ENCODE measurements at regions not wholly inside any gene's neighbourhood (a gene's known extent, or its start where the extent isn't known, plus 50 kb on each side); places are given as distances from the start of the nearest gene placed in this dataset.

DNA sequence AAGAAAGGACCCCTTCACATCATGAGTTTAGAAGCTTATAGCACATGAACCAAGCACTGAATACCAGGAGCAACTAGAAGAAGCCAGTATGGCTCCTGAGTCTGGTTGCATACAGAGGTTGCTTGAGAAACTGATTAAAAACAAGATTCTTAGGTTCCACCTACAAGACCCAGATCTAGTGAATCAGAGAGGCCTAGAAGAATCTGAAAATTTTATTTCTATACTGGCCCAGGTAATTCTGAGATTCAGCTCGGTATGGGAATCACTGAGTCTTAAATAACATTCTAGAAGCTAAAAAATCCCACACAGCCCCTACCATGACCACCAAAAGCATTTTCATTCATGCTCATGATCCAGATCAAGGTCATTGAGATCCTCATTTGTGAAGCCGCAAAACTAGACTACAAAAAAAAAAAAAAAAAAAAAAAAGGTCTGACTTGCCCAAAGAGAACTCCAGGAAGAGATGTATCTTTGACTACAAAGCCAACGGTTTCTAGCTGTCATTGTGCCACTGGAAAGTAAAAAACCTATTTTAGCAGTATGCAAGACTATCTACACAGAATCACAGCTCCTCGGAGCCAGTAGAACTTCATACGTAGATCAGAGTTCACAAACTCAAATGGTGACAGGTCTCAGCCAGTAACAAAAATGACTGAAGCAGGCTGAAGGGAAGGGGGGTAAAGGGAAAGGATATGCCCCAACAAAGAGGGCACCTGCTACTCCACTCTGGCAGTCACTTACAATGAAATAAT is 168.4 kb upstream of the EGLN3 start:
- H3K36me3 ChIP-seq: no peaks in the 10 kb centered on the region
- H3K4me3 ChIP-seq (ENCODE audit: low read depth in 1 of 2, low read length in 1 of 2): no peak overlapping the region
- H3K27ac ChIP-seq: no peak overlapping the region
- H3K9me3 ChIP-seq: no peaks in the 10 kb centered on the region
- no peaks in the 10 kb centered on the region for H3K4me1 ChIP-seq (ENCODE audit: control insufficient read depth in 1 of 2, insufficient read depth in 1 of 2, low read depth in 1 of 2, low read length in 1 of 2)
- TF ChIP-seq, protein P1, sequence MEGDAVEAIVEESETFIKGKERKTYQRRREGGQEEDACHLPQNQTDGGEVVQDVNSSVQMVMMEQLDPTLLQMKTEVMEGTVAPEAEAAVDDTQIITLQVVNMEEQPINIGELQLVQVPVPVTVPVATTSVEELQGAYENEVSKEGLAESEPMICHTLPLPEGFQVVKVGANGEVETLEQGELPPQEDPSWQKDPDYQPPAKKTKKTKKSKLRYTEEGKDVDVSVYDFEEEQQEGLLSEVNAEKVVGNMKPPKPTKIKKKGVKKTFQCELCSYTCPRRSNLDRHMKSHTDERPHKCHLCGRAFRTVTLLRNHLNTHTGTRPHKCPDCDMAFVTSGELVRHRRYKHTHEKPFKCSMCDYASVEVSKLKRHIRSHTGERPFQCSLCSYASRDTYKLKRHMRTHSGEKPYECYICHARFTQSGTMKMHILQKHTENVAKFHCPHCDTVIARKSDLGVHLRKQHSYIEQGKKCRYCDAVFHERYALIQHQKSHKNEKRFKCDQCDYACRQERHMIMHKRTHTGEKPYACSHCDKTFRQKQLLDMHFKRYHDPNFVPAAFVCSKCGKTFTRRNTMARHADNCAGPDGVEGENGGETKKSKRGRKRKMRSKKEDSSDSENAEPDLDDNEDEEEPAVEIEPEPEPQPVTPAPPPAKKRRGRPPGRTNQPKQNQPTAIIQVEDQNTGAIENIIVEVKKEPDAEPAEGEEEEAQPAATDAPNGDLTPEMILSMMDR (IDR thresholded peaks at IDR 0.05): no peak
- peaks cover 21% of the 10 kb centered on the region for H3K27me3 ChIP-seq

DNA sequence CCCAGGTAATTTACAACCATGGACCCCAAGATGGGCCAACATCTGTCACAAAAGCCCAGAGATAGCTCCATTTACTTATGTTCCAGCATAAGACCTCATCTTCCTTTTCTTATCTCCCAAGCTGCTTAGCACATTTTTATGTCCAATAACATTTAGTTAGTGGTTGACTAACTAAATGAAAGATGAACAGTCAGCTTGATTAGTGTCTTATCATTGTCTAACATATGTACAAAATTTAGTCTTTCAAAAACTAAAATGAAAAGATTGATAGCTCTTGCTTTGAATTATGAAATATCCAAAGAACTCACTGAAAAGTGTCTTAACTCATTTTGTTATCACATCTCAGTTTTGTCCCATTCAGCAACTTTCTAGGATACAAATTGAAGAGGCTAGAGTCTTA is 163.1 kb upstream of the EGLN3 start:
- no peaks in the 10 kb centered on the region for H3K4me1 ChIP-seq (ENCODE audit: control insufficient read depth in 1 of 2, insufficient read depth in 1 of 2, low read depth in 1 of 2, low read length in 1 of 2)
- no peak overlapping the region for H3K27ac ChIP-seq
- TF ChIP-seq, protein P1 (IDR thresholded peaks at IDR 0.05): no peak
- H3K4me3 ChIP-seq (ENCODE audit: low read depth in 1 of 2, low read length in 1 of 2): no peak overlapping the region
- H3K9me3 ChIP-seq: no peaks in the 10 kb centered on the region
- no peaks in the 10 kb centered on the region for H3K36me3 ChIP-seq
- peaks cover 7% of the 10 kb centered on the region for H3K27me3 ChIP-seq

DNA sequence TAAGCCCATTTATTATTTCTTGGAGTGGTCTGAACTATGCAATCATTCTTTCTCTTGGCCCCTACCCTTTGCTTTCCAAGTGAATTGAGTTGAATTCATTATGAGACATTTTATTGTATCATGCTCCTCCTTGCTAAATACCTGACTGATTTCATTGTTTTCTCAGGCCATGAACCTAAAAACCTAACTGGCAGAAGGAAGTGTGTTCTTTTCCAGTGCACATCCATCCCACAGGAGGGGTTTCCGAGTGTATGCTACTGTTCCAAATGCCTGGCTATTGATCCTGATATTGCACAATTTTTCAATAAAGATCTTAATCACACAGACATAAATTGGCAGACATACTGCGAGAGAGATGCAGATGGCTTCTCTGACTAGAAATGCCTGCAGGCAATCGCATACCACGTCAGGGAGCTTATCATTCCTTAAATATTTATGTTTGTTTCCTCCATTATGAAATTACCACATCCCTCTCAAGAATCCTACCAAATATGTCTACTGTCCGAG is 162.2 kb upstream of the EGLN3 start:
- Histone ChIP-seq H3K27ac (no peak overlapping the region), H3K36me3 (no peaks in the 10 kb centered on the region), H3K27me3 (peaks cover 7% of the 10 kb centered on the region), H3K4me1 (ENCODE audit: control insufficient read depth in 1 of 2, insufficient read depth in 1 of 2, low read depth in 1 of 2, low read length in 1 of 2) (no peaks in the 10 kb centered on the region), H3K4me3 (ENCODE audit: low read depth in 1 of 2, low read length in 1 of 2) (no peak overlapping the region), H3K9me3 (no peaks in the 10 kb centered on the region)
- TF ChIP-seq, protein P1 (IDR thresholded peaks at IDR 0.05): no peak

DNA sequence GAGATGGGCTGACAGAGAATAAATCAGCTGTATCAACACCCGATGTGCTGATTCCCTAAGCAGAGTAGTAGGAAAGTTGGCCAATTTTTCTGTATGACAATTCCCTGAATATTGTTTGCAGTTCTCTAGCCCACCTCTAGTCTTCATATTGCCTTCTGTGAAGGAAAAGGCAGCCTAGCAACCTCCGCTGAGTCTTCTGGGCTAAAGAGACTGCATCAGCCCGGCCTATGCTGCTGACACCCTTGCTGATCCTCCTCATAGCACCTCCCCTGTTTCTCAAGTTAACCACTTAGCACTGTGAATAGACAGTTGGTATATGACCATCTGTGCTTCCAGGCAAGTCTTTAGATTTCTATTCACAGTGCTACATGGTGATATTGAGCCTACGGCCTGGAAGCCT is 161.1 kb upstream of the EGLN3 start:
- no peaks in the 10 kb centered on the region for H3K4me1 ChIP-seq (ENCODE audit: control insufficient read depth in 1 of 2, insufficient read depth in 1 of 2, low read depth in 1 of 2, low read length in 1 of 2)
- TF ChIP-seq, protein P1 (IDR thresholded peaks at IDR 0.05): no peak
- no peaks in the 10 kb centered on the region for H3K9me3 ChIP-seq
- H3K36me3 ChIP-seq: no peaks in the 10 kb centered on the region
- H3K27me3 ChIP-seq: peaks cover 3% of the 10 kb centered on the region
- H3K27ac ChIP-seq: no peak overlapping the region
- H3K4me3 ChIP-seq (ENCODE audit: low read depth in 1 of 2, low read length in 1 of 2): no peak overlapping the region

DNA sequence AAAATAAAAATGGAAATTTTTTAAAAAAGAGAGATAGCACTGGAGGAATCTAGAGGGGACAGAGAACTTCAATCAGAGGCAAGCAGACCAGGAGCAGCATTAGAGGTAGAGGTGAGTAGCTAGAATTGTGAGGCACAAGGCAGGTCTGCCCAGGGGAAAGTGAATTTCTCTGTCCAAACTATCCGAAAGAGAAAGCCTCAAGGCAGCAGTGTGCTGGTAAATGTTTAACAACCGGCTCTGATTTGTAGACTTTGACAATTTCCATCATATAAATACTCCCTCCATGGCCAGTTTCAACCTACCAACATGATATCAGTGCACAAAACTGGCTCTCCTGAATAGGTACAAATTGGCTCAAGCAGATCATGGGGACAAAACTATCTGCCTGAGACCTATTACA is 160.6 kb upstream of the EGLN3 start:
- TF ChIP-seq, protein P1 (IDR thresholded peaks at IDR 0.05): no peak
- H3K4me1 ChIP-seq (ENCODE audit: control insufficient read depth in 1 of 2, insufficient read depth in 1 of 2, low read depth in 1 of 2, low read length in 1 of 2): no peaks in the 10 kb centered on the region
- no peaks in the 10 kb centered on the region for H3K36me3 ChIP-seq
- peaks cover 3% of the 10 kb centered on the region for H3K27me3 ChIP-seq
- no peaks in the 10 kb centered on the region for H3K9me3 ChIP-seq
- no peak overlapping the region for H3K27ac ChIP-seq
- H3K4me3 ChIP-seq (ENCODE audit: low read depth in 1 of 2, low read length in 1 of 2): no peak overlapping the region
